ENCODE measurements at regions not wholly inside any gene's neighbourhood (a gene's known extent, or its start where the extent isn't known, plus 50 kb on each side); places are given as distances from the start of the nearest gene placed in this dataset.

DNA sequence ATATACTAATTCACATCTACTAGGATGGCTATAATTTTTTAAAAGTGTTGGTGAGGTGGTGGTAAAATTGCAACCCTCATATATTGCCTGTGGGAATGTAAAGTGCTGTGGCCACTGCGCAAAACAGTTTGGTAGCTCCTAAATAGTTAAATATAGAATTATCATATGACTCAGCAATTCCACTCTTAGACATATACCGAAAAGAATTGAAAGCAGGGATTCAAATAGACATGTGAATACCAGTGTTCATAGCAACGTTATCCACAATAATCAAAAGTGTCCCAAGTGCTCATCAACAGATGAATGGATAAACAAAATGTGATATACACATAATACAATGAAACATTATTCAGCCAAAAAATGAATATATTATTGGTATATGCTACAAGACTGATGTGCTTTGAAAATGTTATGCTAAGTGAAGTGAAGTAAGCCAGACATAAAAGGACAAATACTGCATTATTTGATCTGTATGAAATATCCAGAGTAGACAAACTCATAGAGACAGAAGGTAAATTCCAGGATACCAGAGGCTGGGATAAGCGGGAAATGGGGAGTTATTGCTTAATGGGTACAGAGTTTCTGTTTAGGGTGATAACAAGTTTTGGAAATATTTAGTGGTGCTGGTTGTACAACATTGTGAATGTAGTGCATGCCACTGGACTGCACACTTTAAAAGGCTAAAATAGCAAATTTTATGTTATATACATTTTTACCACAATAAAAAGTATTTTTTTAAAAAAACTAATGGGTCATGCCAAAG, 342.5 kb downstream of the SEC16B start:
- DNase-seq (ENCODE audit: extremely low read depth, low read depth): no peak
- no peak overlapping the region for H3K4me3 ChIP-seq (replicated peaks; ENCODE audit: low read depth, low read length)
- TF ChIP-seq, protein P1, sequence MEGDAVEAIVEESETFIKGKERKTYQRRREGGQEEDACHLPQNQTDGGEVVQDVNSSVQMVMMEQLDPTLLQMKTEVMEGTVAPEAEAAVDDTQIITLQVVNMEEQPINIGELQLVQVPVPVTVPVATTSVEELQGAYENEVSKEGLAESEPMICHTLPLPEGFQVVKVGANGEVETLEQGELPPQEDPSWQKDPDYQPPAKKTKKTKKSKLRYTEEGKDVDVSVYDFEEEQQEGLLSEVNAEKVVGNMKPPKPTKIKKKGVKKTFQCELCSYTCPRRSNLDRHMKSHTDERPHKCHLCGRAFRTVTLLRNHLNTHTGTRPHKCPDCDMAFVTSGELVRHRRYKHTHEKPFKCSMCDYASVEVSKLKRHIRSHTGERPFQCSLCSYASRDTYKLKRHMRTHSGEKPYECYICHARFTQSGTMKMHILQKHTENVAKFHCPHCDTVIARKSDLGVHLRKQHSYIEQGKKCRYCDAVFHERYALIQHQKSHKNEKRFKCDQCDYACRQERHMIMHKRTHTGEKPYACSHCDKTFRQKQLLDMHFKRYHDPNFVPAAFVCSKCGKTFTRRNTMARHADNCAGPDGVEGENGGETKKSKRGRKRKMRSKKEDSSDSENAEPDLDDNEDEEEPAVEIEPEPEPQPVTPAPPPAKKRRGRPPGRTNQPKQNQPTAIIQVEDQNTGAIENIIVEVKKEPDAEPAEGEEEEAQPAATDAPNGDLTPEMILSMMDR (IDR thresholded peaks at IDR 0.05; ENCODE audit: low read depth, low read length, missing control alignments): no peak

DNA sequence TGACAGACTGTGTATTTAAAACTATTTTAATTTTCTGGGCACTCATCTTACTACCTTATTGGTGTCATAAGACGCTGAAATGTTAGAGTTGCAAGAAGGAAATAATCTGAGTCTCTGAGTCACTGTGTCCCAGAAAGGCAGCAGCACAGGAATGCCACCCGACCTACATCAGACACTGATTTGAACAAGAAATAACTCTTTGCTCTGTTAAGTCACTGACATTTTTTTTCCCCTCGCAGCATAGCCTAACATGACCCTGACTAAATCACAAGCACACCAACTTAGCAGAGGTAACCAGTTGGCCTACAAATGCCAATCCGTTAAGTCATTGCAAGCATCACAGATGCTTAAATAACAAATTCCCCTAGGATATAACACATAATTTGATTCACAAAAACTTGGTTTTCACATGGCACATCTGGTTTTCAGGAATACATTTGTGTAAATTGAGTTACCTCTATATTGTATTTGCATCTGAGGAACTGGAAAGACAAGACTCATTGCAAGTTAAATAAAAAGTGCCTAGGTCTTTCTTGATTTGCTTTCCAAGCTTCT, 349.1 kb downstream of the SEC16B start:
- no peak overlapping the region for H3K4me3 ChIP-seq (replicated peaks; ENCODE audit: low read depth, low read length)
- TF ChIP-seq, protein P1 (IDR thresholded peaks at IDR 0.05; ENCODE audit: low read depth, low read length, missing control alignments): no peak
- DNase-seq (ENCODE audit: extremely low read depth, low read depth): no peak

DNA sequence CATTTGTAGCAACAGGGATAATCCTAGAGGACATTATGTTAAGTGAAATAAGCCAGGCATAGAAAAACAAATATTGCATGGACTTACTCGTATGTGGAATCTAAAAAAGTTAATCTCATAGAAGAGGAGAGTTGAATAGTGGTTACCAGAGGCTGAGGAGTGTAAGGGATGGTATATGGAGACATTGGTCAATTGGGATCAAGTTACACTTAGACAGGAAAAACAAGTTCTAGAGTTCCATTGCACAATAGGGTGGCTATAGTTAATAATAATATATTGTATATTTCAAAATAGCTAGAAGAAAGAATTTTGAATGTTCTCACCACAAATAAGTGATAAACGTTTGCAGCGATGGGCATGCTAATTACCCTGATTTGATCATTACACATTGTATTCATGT, 354.6 kb downstream of the SEC16B start:
- no peak overlapping the region for H3K4me3 ChIP-seq (replicated peaks; ENCODE audit: low read depth, low read length)
- TF ChIP-seq, protein P1 (IDR thresholded peaks at IDR 0.05; ENCODE audit: low read depth, low read length, missing control alignments): no peak
- no peak for DNase-seq (ENCODE audit: extremely low read depth, low read depth)

DNA sequence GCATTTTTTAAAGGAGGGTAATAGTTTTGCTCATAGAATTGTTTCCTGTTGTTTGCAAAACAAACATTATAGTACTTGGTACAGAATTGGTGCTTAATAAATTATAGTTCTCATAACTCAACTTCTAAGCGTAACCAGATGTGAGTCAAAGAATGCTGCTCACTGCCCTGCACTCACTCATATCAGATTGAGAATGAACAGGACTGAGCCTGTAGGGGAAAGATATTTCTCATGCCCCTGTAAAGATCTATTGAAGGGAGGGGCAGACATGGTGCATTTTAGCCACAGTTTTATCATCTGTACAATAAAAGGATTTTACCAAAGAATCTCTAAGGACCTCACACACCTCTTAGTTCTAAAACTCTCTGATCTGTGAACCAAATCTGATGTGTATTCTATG, 358.5 kb downstream of the SEC16B start:
- TF ChIP-seq, protein P1 (IDR thresholded peaks at IDR 0.05; ENCODE audit: low read depth, low read length, missing control alignments): no peak
- no peak overlapping the region for H3K4me3 ChIP-seq (replicated peaks; ENCODE audit: low read depth, low read length)

DNA sequence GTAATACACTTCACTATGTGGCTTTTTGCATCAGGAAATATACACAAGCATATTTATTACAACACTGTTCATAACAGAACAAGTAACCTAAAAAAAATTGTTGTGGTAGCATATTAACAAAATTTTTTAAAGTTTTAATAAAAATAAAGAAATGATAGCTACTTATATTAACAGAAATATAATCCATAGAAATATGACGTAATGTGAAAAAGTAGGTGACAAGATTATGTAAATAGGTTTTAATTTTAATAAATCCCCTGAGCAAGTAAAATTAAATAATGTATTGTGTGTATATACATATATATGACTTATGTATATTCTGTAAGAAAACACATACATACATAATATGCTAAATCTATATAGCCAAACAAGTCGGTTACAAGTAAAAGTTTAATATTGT, 359.9 kb downstream of the SEC16B start:
- no peak overlapping the region for H3K4me3 ChIP-seq (replicated peaks; ENCODE audit: low read depth, low read length)
- TF ChIP-seq, protein P1 (IDR thresholded peaks at IDR 0.05; ENCODE audit: low read depth, low read length, missing control alignments): no peak
- DNase-seq (ENCODE audit: extremely low read depth, low read depth): no peak

More for the DNA sequence above, 358.5 kb downstream of the SEC16B start:
- DNase-seq (ENCODE audit: extremely low read depth, low read depth): no peak

- DNase-seq (ENCODE audit: extremely low read depth, low read depth): no peak
- no peak overlapping the region for H3K4me3 ChIP-seq (replicated peaks; ENCODE audit: low read depth, low read length)
- TF ChIP-seq, protein P1 (IDR thresholded peaks at IDR 0.05; ENCODE audit: low read depth, low read length, missing control alignments): no peak
Measured at GRCh38 chr1:177600936-177601335, 368.9 kb downstream of the SEC16B start.
